ENCODE measurements at regions not wholly inside any gene's neighbourhood (a gene's known extent, or its start where the extent isn't known, plus 50 kb on each side); places are given as distances from the start of the nearest gene placed in this dataset.

GRCh38 chr17:69722518-69722917 lies 308.0 kb downstream of the MAP2K6 start:
- H3K27ac Mint-ChIP-seq = no peak overlapping the region
- H3K27me3 Mint-ChIP-seq = peaks cover 0 to 1% of the 10 kb centered on the region in 2 donors
- no peak for DNase-seq
- H3K36me3 ChIP-seq (ENCODE audit: control insufficient read depth in 2 of 2, extremely low read depth in 1 of 2, insufficient read depth in 1 of 2, low read length in 1 of 2) = no peaks in the 10 kb centered on the region
- ChIA-PET CTCF (no interaction called here), POLR2A (no interaction called here)
- H3K27me3 ChIP-seq (replicated peaks in 1 of 2; ENCODE audit: control insufficient read depth in 2 of 2, extremely low read depth in 1 of 2, insufficient read depth in 2 of 2, low read length in 1 of 2) = no peaks in the 10 kb centered on the region
- no peak for ATAC-seq (replicated peaks in 1 of 4)
- no peak overlapping the region for H3K4me3 ChIP-seq (ENCODE audit: control insufficient read depth in 1 of 2, extremely low read depth in 1 of 2, low read length in 1 of 2)
- H3K4me1 Mint-ChIP-seq = no peaks in the 10 kb centered on the region
- H3K9me3 Mint-ChIP-seq = no peaks in the 10 kb centered on the region
- H3K4me1 ChIP-seq (ENCODE audit: control insufficient read depth in 1 of 2, extremely low read depth in 1 of 2, insufficient read depth in 2 of 2, low read length in 2 of 2) = no peaks in the 10 kb centered on the region
- no peak overlapping the region for H3K4me3 Mint-ChIP-seq
- 50% methylated on average over 1 of the region's 2 CpGs for WGBS (ENCODE audit: insufficient coverage)
- no peaks in the 10 kb centered on the region for H3K9me3 ChIP-seq
- H3K36me3 Mint-ChIP-seq = no peaks in the 10 kb centered on the region
- no peak overlapping the region for H3K27ac ChIP-seq (ENCODE audit: low read length)

- ChIA-PET POLR2A (no interaction called here), CTCF (no interaction called here)
- Mint-ChIP-seq H3K4me1 (no peaks in the 10 kb centered on the region), H3K4me3 (no peak overlapping the region), H3K27ac (no peak overlapping the region), H3K27me3 (peaks cover 0 to 1% of the 10 kb centered on the region in 2 donors), H3K9me3 (no peaks in the 10 kb centered on the region), H3K36me3 (no peaks in the 10 kb centered on the region)
- Histone ChIP-seq H3K9me3 (no peaks in the 10 kb centered on the region), H3K27ac (ENCODE audit: low read length) (no peak overlapping the region), H3K36me3 (ENCODE audit: control insufficient read depth in 2 of 2, extremely low read depth in 1 of 2, insufficient read depth in 1 of 2, low read length in 1 of 2) (no peaks in the 10 kb centered on the region), H3K4me1 (ENCODE audit: control insufficient read depth in 1 of 2, extremely low read depth in 1 of 2, insufficient read depth in 2 of 2, low read length in 2 of 2) (no peaks in the 10 kb centered on the region), H3K27me3 (replicated peaks in 1 of 2; ENCODE audit: control insufficient read depth in 2 of 2, extremely low read depth in 1 of 2, insufficient read depth in 2 of 2, low read length in 1 of 2) (no peaks in the 10 kb centered on the region), H3K4me3 (ENCODE audit: control insufficient read depth in 1 of 2, extremely low read depth in 1 of 2, low read length in 1 of 2) (no peak overlapping the region)
- 60% methylated on average over 3 of the region's 3 CpGs for WGBS (ENCODE audit: insufficient coverage)
- ATAC-seq (replicated peaks in 1 of 4) (no peak), DNase-seq (no peak)
Observed at GRCh38 chr17:69723316-69723715, 308.8 kb downstream of the MAP2K6 start.

GRCh38 chr17:69723741-69724140 lies 309.2 kb downstream of the MAP2K6 start:
- H3K36me3 ChIP-seq (ENCODE audit: control insufficient read depth in 2 of 2, extremely low read depth in 1 of 2, insufficient read depth in 1 of 2, low read length in 1 of 2) = no peaks in the 10 kb centered on the region
- Mint-ChIP-seq H3K27ac (no peak overlapping the region), H3K27me3 (peaks cover 0 to 1% of the 10 kb centered on the region in 2 donors), H3K9me3 (no peaks in the 10 kb centered on the region), H3K36me3 (no peaks in the 10 kb centered on the region), H3K4me3 (no peak overlapping the region), H3K4me1 (no peaks in the 10 kb centered on the region)
- no peak overlapping the region for H3K4me3 ChIP-seq (ENCODE audit: control insufficient read depth in 1 of 2, extremely low read depth in 1 of 2, low read length in 1 of 2)
- no peaks in the 10 kb centered on the region for H3K4me1 ChIP-seq (ENCODE audit: control insufficient read depth in 1 of 2, extremely low read depth in 1 of 2, insufficient read depth in 2 of 2, low read length in 2 of 2)
- H3K27me3 ChIP-seq (replicated peaks in 1 of 2; ENCODE audit: control insufficient read depth in 2 of 2, extremely low read depth in 1 of 2, insufficient read depth in 2 of 2, low read length in 1 of 2) = no peaks in the 10 kb centered on the region
- ATAC-seq (replicated peaks in 1 of 4) (no peak), DNase-seq (no peak)
- no peak overlapping the region for H3K27ac ChIP-seq (ENCODE audit: low read length)
- H3K9me3 ChIP-seq = no peaks in the 10 kb centered on the region
- CTCF ChIA-PET = no interaction called here
- POLR2A ChIA-PET = no interaction called here

GRCh38 chr17:69724238-69724637 lies 309.7 kb downstream of the MAP2K6 start:
- H3K4me3 ChIP-seq (ENCODE audit: control insufficient read depth in 1 of 2, extremely low read depth in 1 of 2, low read length in 1 of 2) = no peak overlapping the region
- H3K4me1 ChIP-seq (ENCODE audit: control insufficient read depth in 1 of 2, extremely low read depth in 1 of 2, insufficient read depth in 2 of 2, low read length in 2 of 2) = no peaks in the 10 kb centered on the region
- Mint-ChIP-seq H3K27me3 (peaks cover 0 to 1% of the 10 kb centered on the region in 2 donors), H3K27ac (no peak overlapping the region), H3K4me1 (no peaks in the 10 kb centered on the region), H3K9me3 (no peaks in the 10 kb centered on the region), H3K36me3 (no peaks in the 10 kb centered on the region), H3K4me3 (no peak overlapping the region)
- H3K27me3 ChIP-seq (replicated peaks in 1 of 2; ENCODE audit: control insufficient read depth in 2 of 2, extremely low read depth in 1 of 2, insufficient read depth in 2 of 2, low read length in 1 of 2) = no peaks in the 10 kb centered on the region
- DNase-seq = no peak
- ChIA-PET POLR2A (no interaction called here), CTCF (no interaction called here)
- no peak for ATAC-seq (replicated peaks in 1 of 4)
- H3K27ac ChIP-seq (ENCODE audit: low read length) = no peak overlapping the region
- no peaks in the 10 kb centered on the region for H3K36me3 ChIP-seq (ENCODE audit: control insufficient read depth in 2 of 2, extremely low read depth in 1 of 2, insufficient read depth in 1 of 2, low read length in 1 of 2)
- WGBS (ENCODE audit: insufficient coverage) = no CpG with 5 or more reads among the region's 1 CpG
- no peaks in the 10 kb centered on the region for H3K9me3 ChIP-seq

- no peaks in the 10 kb centered on the region for H3K36me3 ChIP-seq (ENCODE audit: control insufficient read depth in 2 of 2, extremely low read depth in 1 of 2, insufficient read depth in 1 of 2, low read length in 1 of 2)
- no peak overlapping the region for H3K27ac ChIP-seq (ENCODE audit: low read length)
- ATAC-seq (replicated peaks in 1 of 4) (no peak), DNase-seq (no peak)
- H3K36me3 Mint-ChIP-seq = no peaks in the 10 kb centered on the region
- no peaks in the 10 kb centered on the region for H3K27me3 ChIP-seq (replicated peaks in 1 of 2; ENCODE audit: control insufficient read depth in 2 of 2, extremely low read depth in 1 of 2, insufficient read depth in 2 of 2, low read length in 1 of 2)
- H3K4me3 ChIP-seq (ENCODE audit: control insufficient read depth in 1 of 2, extremely low read depth in 1 of 2, low read length in 1 of 2) = no peak overlapping the region
- no peaks in the 10 kb centered on the region for H3K4me1 Mint-ChIP-seq
- H3K27me3 Mint-ChIP-seq = peaks cover 0 to 1% of the 10 kb centered on the region in 2 donors
- POLR2A ChIA-PET = no interaction called here
- no peaks in the 10 kb centered on the region for H3K4me1 ChIP-seq (ENCODE audit: control insufficient read depth in 1 of 2, extremely low read depth in 1 of 2, insufficient read depth in 2 of 2, low read length in 2 of 2)
- no peaks in the 10 kb centered on the region for H3K9me3 Mint-ChIP-seq
- no peaks in the 10 kb centered on the region for H3K9me3 ChIP-seq
- WGBS (ENCODE audit: insufficient coverage) = no CpG with 5 or more reads among the region's 3 CpGs
- CTCF ChIA-PET = no interaction called here
- H3K4me3 Mint-ChIP-seq = no peak overlapping the region
- no peak overlapping the region for H3K27ac Mint-ChIP-seq
Observed at GRCh38 chr17:69725146-69725545, 310.6 kb downstream of the MAP2K6 start.

GRCh38 chr17:69728816-69729215 lies 314.3 kb downstream of the MAP2K6 start:
- Histone ChIP-seq H3K9me3 (no peaks in the 10 kb centered on the region), H3K36me3 (ENCODE audit: control insufficient read depth in 2 of 2, extremely low read depth in 1 of 2, insufficient read depth in 1 of 2, low read length in 1 of 2) (no peaks in the 10 kb centered on the region), H3K4me1 (ENCODE audit: control insufficient read depth in 1 of 2, extremely low read depth in 1 of 2, insufficient read depth in 2 of 2, low read length in 2 of 2) (no peaks in the 10 kb centered on the region), H3K27ac (ENCODE audit: low read length) (no peak overlapping the region), H3K4me3 (ENCODE audit: control insufficient read depth in 1 of 2, extremely low read depth in 1 of 2, low read length in 1 of 2) (no peak overlapping the region), H3K27me3 (replicated peaks in 1 of 2; ENCODE audit: control insufficient read depth in 2 of 2, extremely low read depth in 1 of 2, insufficient read depth in 2 of 2, low read length in 1 of 2) (no peaks in the 10 kb centered on the region)
- ATAC-seq (replicated peaks in 1 of 4) (no peak), DNase-seq (no peak)
- Mint-ChIP-seq H3K4me1 (no peaks in the 10 kb centered on the region), H3K27ac (no peak overlapping the region), H3K36me3 (no peaks in the 10 kb centered on the region), H3K9me3 (peaks cover 0 to 7% (median 0%) of the 10 kb centered on the region in 3 donors), H3K27me3 (peaks cover 1 to 4% of the 10 kb centered on the region in 2 donors), H3K4me3 (no peak overlapping the region)
- ChIA-PET POLR2A (no interaction called here), CTCF (no interaction called here)
- WGBS (ENCODE audit: insufficient coverage) = no CpG with 5 or more reads among the region's 2 CpGs

- Histone ChIP-seq H3K36me3 (ENCODE audit: control insufficient read depth in 2 of 2, extremely low read depth in 1 of 2, insufficient read depth in 1 of 2, low read length in 1 of 2) (no peaks in the 10 kb centered on the region), H3K27ac (ENCODE audit: low read length) (no peak overlapping the region), H3K4me3 (ENCODE audit: control insufficient read depth in 1 of 2, extremely low read depth in 1 of 2, low read length in 1 of 2) (no peak overlapping the region), H3K4me1 (ENCODE audit: control insufficient read depth in 1 of 2, extremely low read depth in 1 of 2, insufficient read depth in 2 of 2, low read length in 2 of 2) (no peaks in the 10 kb centered on the region), H3K9me3 (no peaks in the 10 kb centered on the region), H3K27me3 (replicated peaks in 1 of 2; ENCODE audit: control insufficient read depth in 2 of 2, extremely low read depth in 1 of 2, insufficient read depth in 2 of 2, low read length in 1 of 2) (no peaks in the 10 kb centered on the region)
- no peak for ATAC-seq (replicated peaks in 1 of 4)
- Mint-ChIP-seq H3K9me3 (peaks cover 0 to 7% (median 0%) of the 10 kb centered on the region in 3 donors), H3K36me3 (no peaks in the 10 kb centered on the region), H3K4me1 (no peaks in the 10 kb centered on the region), H3K27me3 (peaks cover 0 to 4% of the 10 kb centered on the region in 2 donors), H3K4me3 (no peak overlapping the region), H3K27ac (no peak overlapping the region)
- CTCF ChIA-PET = no interaction called here
- DNase-seq = no peak
- POLR2A ChIA-PET = no interaction called here
Observed at GRCh38 chr17:69729944-69730343, 315.4 kb downstream of the MAP2K6 start.

Data from T-cell (primary cell).